Right hindlimb (tissue), 1 donor: ENCODE measurements at regions not wholly inside any gene's neighbourhood (a gene's known extent, or its start where the extent isn't known, plus 50 kb on each side); places are given as distances from the start of the nearest gene placed in this dataset.
"Not testable (repeated sequence)": the region's sequence is repeated elsewhere in the genome, so short reads cannot be mapped to it uniquely, and the experiment has no call there.

Source experiments
- DNase-seq: peaks from one replicate; pipeline ENCODE4 v3.0.0-alpha.2; 2018

DNA sequence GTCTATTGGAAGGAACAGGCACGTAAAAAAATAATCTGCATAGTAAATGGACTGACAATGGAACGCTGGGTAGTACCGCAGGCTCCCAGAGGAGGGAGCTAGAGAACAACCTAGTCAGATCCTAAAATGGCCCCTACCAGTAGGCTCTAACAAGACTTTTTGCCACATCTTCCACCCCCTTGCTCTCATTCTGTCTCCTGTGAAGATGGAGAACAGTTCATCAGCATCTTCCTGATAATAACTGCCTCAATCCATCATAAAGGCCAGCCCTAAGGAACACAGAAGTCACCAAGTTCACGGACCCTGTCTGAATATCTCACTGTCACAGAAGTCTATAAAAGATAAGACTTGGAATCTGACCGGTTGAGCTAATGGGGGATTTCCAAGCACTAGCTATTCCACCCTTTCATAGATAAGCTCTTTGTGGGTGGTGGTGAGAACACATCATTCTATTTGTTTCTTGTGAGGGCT lies 133.4 kb downstream of the SLC1A3 start:
- peak; percentile 71 for DNase-seq

DNA sequence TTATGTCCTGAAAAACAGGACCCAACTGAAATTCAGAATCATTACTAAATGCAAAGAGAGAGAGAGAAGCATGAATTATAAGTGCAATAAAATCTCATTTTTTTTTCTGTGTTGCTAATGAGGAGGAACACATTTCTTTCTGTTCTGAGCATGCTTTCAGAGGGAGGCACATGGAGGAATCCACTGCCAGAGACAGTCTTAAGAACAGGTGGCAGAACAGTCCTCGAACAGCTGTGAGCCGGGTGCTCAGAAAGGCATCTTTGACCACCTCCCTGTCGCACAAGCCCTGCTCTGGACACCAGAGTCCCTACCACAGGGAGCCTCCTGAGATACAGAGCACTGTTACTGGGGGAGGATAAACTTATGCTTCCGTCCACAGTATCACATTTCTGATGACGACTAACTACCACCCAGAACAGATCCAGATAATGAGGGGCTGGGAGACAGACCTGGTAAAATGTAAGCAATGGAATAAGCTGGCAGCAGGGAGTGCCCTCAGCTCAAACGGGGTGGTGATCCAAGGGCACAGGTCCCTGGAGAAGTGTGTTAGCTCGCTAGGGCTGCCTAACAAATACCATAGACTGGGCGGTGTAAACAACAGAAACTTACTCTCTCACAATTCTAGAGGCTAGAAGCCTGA lies 134.0 kb downstream of the SLC1A3 start:
- peak; percentile 59 for DNase-seq

DNA sequence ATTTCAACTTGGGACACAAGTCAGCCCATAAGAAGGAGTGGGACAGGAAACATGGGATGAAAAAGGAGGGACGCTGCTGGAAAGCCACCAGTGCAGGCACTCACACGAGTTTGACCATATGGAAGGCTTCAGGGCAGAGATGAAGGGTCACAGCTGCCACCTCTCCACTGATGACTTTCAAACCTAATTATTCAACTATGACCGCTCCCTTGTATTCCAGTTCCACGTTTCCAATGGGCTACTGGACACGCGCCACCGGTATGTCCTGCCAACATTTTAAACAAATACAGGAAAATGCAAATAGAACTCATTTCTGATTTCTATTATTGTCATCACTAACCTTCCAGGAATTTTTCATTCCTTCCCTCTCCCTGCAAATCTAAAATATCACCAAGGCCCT lies 134.7 kb downstream of the SLC1A3 start:
- no peak for DNase-seq

DNA sequence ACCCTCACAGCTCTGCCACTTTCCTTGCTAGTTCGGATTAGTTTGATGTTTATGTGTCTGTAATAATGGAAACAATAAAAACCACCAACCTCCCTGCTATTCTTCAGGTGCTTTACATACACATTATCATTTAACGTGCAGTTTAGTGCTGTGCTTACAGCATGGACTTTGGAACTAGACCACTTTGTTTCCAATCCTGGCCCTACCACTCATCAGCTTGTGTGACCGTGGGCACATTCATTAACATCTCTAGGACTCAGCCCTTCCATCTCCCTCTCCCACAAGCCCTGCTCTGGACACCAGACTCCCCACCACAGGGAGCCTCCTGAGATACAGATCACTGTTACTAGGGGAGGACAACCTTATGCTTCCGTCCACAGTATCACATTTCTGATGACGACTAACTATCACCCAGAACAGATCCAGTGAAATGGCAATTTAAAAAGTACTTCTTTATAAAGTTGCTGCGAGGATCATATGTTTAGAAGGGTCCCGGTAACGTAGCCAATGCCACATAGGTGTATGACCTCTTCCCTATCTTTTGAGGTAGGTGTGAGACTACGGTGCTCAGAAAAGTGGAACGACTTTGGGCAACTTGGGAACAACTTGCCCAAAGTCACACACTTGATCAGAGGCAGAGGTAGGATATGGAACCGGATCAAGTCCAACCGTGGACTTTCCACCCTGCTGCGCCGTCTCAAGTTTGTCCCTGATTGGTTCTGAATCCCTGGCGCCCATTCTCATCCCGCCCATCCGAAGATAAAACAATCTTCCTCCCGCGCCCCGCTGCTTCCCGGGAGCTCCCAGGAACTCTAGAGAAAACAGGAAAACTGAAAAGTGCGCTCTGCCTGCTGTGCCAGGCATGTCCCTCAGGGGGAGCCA lies 132.4 kb upstream of the NIPBL start:
- no peak for DNase-seq

DNA sequence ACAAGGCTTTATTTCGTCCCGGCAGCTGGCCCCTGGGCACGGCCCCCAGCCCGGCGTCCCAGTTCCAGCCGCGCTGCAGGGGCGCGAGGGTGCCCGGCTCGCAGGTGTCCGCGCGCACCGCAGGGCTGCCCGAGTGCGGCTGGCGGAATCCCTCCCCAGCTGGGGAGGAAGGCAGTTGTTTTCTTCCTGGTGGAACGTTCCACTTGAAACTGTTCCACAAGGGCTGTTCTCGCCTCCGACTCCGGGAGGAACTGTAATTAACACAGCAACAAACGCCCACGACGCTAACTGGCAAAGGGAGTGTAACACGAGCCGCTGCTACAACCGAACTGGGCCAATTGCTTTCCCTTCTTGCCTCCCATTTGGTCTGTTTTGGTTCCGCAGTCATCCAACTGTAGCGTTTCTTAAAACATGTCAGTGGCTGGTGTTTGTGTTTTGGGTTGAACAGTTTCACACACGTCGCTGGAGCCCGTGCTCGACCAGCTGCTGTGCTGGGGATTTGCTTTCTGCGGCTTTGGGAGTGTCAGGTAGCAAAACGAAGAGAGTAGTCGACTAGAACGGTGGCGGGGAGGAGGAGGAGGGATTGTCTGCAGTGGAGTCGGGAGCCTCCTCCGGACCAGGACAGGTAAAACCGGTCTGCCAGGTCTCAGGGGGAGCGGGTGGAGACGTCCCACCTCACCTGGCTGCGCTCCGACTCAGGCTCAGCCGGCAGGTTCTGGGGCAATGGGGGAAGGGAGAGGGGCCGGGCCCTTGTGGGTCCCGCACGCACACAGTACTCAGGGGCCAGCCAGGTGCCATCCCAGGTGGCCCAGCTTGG lies 131.6 kb upstream of the NIPBL start:
- peak; percentile 79 for DNase-seq

DNA sequence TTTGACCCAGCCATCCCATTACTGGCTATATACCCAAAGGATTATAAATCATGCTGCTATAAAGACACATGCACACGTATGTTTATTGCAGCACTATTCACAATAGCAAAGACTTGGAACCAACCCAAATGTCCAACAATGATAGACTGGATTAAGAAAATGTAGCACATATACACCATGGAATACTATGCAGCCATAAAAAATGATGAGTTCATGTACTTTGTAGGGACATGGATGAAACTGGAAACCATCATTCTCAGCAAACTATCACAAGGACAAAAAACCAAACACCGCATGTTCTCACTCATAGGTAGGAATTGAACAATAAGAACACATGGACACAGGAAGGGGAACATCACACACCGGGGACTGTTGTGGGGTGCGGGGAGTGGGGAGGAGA lies 128.8 kb upstream of the NIPBL start:
- not testable (repeated sequence) for DNase-seq

DNA sequence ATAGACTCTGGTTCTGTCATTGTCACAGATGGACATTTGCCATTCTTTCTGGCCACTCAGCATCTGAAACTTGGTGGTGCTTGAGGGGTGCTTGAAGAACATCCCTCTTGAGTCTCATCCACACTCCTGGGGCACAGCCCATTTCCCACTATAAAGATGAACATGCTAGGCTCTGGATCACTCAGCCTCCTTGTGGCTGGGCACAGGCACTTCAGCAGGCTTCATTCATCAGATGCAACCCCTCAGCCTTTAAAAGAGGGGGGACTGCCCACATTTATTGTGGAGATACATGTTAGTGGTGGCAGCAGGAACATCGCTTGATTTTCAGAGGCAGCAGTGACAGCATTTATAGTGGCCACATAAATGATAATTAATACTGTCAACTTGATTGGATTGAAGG lies 124.7 kb upstream of the NIPBL start:
- no peak for DNase-seq

DNA sequence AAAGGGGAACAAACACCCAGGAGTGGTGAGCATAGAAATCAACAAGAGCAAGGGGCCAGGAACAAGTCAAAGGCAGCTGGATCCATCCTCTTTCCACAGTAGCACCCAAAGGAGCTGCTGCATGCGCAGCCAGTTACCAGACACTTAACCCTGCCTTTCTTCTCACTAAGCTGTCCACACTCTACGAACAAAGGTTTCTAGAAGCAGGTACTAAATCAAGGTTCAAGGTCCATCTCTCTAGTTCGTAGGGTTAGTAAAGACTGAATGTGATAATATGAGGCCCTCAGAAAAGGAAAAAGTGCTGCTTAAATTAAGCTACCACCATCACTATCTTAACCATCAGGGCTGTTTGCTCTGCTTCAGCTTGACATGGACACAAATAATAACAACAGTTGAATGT lies 121.2 kb upstream of the NIPBL start:
- no peak for DNase-seq

DNA sequence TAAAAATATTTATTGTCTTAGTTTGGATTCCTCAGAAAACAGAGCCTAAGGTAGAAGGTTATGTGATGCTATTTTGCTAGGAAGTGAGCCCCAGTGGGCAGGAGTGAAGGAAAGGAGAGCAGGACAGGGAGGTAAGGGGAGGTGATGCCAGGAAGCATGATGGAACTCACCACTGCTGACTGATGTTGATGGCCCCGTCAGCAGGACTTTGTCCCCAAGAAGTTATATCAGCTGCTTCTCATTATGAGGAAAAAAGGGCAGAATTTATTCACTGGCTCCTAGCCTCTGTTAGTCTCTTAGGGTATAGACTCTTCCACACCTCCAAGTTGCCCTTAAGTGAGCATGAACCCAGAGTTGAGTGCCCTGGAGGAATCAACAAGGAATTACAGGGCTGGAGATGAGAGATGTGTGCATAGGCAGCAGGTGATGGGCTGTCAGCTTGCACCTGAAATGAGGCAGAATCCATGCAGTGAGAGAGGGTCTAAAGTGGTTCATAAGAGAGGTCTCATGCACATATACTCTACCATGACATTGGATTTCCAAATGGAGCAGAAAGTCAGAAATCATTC lies 120.6 kb upstream of the NIPBL start:
- DNase-seq: no peak

DNA sequence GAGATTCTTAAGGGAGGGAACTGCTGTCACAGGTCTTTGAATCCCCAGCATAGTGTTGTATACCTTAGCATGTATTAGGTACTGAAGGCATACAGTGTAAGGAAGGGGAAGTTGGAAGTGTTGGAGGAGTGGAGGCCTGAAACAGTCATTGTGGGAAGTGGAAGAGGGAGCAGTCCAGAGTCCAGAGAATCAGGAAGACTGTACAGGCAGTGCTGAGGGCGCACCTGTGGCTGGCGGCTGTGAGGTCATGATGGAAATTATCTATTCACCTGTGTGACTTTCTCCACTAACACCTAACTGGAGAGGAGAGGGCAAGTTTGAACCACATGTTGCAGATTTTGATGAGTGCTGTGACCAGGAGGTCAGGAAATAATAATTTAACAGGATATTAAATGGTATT lies 119.7 kb upstream of the NIPBL start:
- no peak for DNase-seq

DNA sequence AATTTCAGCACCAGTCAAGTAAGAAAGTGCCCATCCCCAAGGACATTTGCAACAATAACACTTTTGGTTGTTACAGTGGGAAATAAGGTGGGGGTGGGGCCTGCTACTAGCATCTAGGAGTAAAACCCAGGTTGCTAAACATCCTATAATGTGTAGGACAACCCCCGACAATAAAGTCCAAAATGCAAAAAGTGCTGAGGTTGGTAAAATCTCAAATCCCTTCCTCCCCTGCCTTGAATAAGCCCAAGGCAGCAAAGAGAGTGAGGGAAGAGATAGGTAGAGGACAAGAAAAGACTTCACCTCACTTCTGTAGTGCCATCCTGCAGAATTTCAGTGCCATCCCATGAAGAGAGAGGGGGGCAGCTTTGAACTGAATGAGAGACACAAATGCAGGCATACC lies 117.5 kb upstream of the NIPBL start:
- DNase-seq: no peak

DNA sequence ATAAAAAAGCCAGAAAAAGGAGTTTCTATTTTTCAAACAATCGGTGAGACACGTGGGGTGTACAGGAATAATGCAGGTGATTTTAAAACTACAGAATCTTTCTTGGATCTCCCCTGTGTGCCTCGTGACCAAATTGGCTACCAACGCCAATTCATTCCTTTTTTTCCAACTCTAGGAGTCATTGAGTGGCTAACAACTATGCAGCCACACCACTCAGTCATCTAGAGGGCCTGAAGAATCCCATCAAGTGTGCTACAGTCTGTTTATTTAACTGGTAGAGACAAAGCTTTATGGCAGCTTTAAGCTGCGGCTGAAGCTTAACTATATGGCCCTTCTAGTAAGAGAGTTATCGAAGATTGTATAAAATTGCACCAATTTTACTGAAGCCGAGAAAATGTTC lies 113.1 kb upstream of the NIPBL start:
- DNase-seq: no peak

DNA sequence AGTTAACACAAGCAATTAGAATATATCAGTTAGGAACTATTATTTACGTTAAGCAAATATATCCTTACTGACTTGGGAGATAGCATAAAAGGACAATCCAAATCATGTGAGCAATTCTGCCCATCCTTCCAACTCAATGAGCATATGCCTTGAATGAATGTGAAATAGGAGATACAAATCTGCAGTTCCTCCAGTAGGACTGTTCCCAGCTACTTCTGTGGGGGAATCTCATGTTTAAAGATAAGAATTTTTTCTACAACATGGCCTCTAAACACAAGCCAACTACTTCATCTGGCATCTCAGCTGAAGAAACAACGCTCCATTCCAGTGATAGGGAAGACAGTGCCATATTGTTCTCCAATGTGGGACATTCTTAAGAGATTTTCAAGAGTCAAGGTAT lies 110.7 kb upstream of the NIPBL start:
- DNase-seq: no peak

DNA sequence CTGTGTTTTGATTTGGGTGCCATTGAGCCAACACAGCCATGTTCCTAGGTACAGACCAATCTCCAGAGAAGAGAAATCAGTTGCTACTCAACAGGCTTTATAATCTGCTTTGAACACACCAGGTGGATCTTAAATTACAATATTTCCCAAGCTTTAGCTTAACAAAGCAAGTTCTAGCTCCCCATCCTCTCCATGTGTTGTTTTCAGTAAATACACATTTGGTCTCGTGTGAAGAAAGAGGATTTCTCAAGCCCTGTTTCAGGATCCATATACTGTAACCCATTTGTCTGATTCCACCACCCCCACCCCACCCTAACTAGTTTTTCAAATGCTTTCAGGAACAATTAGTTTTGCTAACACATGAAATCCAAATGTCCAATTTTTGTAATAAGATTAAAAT lies 109.6 kb upstream of the NIPBL start:
- DNase-seq: no peak

DNA sequence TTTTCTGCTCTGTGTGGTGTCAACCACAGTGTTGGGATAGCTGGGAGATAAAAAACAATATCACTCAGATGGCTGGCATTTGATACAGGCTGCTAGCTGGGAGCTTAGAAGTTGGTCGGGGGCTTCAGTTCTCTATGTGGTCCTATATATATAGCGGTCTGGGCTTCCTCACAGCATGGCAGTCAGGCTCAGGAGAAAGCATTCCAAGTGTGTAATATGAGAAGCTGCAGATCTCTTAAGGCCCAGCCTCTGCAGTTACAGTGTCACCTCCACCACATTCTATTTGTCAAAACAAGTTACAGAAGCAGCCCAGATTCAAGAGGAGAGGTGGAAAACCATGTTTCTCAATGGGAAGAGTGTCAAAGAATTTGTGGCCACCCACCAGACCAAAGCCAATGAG lies 108.1 kb upstream of the NIPBL start:
- no peak for DNase-seq

DNA sequence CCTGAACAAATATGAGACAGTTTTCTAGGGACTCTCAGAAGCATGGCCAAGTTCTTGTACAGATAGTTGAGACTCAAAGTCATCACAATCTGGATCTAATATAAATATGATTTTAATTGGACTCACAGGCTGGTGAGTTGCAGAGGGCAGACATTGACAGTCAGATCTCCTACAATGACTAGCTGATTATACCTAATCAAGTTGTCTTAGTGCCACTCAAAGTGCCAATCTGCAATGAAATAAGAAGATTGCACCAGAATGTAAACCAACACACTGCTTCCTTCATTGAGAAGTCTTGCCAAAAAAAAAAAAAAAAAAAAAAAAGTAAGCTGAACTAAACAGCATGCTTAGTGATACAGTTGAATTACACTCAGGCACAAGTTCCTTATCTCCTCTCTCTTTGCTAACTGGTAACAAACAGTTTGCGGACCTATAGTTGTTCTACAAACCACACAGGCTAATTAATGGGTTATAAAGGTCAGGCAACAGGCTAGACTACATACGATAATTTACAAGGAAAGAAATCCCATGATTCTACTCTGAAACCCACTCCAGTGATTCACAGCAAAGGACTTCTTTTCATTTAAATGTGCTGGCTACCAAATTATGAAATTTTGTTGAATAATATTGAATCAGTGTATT lies 107.3 kb upstream of the NIPBL start:
- DNase-seq: no peak

DNA sequence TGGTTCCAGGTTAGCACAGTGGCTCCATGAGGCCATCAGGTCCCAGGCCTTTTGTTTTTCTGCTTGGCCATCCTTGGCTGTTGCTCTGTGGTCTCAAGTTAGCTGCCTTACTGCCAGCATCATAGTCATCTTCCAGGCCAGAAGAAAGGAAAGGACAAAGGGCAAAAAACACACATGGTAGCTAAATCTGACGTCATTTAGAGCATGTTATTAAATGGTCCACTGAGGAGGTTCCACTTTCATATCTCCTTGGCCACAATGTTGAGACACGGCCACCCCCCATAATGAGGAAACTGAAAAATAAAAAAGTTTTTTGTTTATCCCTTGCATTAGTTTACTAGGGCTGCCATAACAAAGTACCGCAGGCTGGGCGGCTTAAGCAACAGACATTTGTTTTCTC lies 106.4 kb upstream of the NIPBL start:
- DNase-seq: no peak

DNA sequence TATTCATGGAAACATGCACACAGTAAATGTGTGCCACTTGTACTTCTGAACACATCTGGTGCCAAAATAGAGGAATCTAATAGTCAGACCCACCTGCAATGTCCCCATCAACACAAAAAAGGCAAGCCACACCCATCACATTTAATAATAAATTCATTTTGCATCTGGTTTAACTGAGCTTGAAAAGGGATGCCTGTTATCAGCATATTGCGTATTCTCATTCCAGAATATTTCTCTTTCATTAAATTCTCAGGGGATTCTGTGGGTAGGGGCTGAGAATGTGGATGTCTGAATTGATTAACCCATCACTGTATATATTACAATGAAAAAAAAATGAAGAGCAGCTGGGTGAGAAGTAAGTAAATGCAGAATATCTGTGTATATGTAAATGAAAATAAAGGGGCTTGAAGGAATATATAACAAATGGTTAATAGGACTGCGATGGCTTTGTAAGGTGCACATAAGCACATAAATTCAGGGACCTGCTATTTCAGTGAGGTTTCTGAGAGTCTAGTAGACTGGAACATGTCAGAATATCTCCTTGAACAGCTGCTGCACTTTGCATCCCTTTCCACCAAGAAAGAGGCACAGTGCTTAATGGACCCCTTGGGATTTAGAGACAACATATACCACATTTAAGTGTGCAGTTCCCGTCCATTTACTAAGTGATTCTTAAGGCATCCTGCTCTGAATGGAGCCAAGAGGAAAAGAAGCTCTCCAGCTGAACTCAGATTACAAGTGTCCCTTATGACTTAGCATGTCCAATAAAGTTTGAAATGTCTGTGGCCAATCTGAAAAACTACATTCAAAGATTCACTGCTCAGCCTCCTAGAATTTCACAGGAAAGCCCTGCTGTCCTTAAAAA lies 104.1 kb upstream of the NIPBL start:
- peak; percentile 32 for DNase-seq

DNA sequence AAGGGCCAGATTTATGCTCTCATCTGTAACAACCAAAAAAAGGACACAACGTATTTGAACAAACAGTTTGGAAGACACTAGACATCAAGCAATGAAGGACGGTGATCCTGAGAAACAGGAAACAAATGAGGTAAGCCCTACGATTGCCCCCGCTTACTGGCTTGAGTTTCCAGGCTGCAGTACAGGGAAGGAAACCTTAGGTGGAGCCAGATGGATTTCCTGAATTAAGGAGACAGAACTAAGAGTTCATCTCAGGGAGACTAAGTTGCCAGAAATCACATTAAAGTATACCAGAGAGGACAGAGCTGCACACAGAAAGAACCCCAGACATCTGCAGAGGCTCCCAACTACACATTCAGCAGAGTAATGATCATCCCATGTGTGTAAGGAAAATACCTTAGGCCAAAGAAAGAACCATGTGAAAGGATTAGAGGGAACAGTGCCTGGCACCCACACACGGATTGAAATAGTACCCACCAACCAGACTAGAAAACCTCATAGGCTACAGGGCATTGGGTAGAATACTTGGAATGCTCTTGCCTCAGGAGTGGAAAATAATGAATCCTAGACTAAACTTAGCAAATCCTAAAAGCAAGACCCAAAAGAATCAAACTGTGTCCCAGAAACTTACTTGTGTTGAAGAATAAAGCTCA lies 99.3 kb upstream of the NIPBL start:
- DNase-seq: peak; percentile 61

DNA sequence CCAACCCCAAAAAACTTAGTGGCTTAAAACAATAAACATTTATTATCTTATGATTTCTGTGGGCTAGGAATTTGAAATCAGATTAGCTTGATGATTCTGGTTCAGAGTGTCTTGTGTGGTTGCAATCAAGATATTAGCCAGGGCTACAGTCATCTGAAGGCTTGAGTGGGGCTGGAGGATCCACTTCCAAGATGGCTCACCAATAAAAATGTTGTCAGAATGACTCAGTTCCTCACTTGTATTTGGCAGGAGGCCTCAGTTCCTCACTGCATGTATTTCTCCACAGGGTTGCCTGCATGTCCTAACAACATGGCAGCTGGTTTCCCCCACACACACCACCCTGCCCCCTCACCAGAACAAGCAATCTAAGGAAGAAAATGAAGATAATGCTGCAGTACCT lies 98.2 kb upstream of the NIPBL start:
- no peak for DNase-seq

DNA sequence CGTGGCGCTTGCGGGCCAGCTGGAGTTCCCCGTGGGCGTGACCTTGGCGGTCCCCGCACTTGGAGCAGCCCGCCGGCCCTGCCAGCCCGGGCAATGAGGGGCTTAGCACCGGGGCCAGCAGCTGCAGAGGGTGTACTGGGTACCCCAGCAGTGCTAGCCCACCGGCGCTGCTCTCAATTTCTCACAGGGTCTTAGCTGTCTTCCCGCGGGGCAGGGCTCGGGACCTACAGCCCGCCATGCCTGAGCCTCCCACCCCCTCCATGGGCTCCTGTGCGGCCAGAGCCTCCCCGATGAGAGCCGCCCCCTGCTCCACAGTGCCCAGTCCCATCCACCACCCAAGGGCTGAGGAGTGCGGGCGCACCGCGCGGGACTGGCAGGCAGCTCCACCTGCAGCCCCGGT lies 94.0 kb upstream of the NIPBL start:
- not testable (repeated sequence) for DNase-seq
